Ovary (tissue), 7 donors: ENCODE measurements at regions not wholly inside any gene's neighbourhood (a gene's known extent, or its start where the extent isn't known, plus 50 kb on each side); places are given as distances from the start of the nearest gene placed in this dataset.
"Not testable (repeated sequence)": the region's sequence is repeated elsewhere in the genome, so short reads cannot be mapped to it uniquely, and the experiment has no call there.

Source experiments
- DNase-seq, 5 donors: peaks; one replicate each; pipeline ENCODE4 v3.0.0-alpha.2; 2019 to 2020
- H3K27ac ChIP-seq, 2 donors: fragments of 200-600 bp; one replicate each; pipeline versions ENCODE4 v1.5.1 to v1.8.0; 2019 to 2022
- H3K27me3 ChIP-seq: fragments of 200-600 bp; one replicate; pipeline ENCODE4 v1.8.0; 2022
- H3K36me3 ChIP-seq: fragments of 200-600 bp; sonication (generic); one replicate; pipeline ENCODE4 v1.5.1; 2019
- H3K4me1 ChIP-seq: one replicate; pipeline ENCODE4 v1.8.1; 2013; ENCODE audit warnings: mild to moderate bottlenecking, moderate library complexity; ENCODE audit not compliant: insufficient read depth
- H3K4me3 ChIP-seq: fragments of 200-600 bp; sonication (generic); one replicate; pipeline ENCODE4 v1.5.1; 2017
- H3K9me3 ChIP-seq, 2 donors: fragments of 200-600 bp in 1 of 2; sonication (generic) in 1 of 2; one replicate each; pipeline versions ENCODE4 v1.5.1 to v1.8.1; 2013 to 2019; ENCODE audit warnings: mild to moderate bottlenecking in 1 of 2, moderate library complexity in 1 of 2
- CTCF ChIP-seq, 3 donors: fragments of 450-650 bp in 2 of 3; fragments of 200-600 bp in 1 of 3; IDR thresholded peaks; one replicate each; pipeline versions ENCODE4 v1.5.1 to v1.8.0; 2016 to 2022; ENCODE audit warnings: antibody characterized with exemption in 3 of 3, mild to moderate bottlenecking in 1 of 3
- EP300 ChIP-seq: sonication (generic); formaldehyde crosslinking; IDR thresholded peaks from one replicate; pipeline ENCODE4 v1.6.1; 2017; ENCODE audit warnings: antibody characterized with exemption
- POLR2A ChIP-seq: fragments of 450-650 bp; IDR thresholded peaks from one replicate; pipeline ENCODE4 v1.6.1; 2017; ENCODE audit warnings: antibody characterized with exemption, mild to moderate bottlenecking, moderate library complexity
- WGBS, 3 donors: extraction: QIAGEN DNeasy Blood & Tissue Kit in 1 of 3; methylation state at CpG; one replicate each; pipeline versions ENCODE4 v1.1.5 to v1.1.7; 2013 to 2017; 5-methylcytosine and 5-hydroxymethylcytosine counted together
- intact Hi-C, 4 donors: fragments of 100-400 bp; cut with DNase I; formaldehyde crosslinking; loops; one replicate each; pipeline versions ENCODE4 v1.11.0 to v1.15.1; 2022 to 2023
- donor health status: DM: no; HTN: no; CAD: no; lungs with moderate emphysema.
- donor health status: DM: no; HTN: no; CAD: no.
- donor health status: Bipolar disorder and iron deficiency.
- donor health status: DM: no; HTN: no; CAD: no.
- donor health status: DM: yes; HTN: yes; CAD: no.

DNA sequence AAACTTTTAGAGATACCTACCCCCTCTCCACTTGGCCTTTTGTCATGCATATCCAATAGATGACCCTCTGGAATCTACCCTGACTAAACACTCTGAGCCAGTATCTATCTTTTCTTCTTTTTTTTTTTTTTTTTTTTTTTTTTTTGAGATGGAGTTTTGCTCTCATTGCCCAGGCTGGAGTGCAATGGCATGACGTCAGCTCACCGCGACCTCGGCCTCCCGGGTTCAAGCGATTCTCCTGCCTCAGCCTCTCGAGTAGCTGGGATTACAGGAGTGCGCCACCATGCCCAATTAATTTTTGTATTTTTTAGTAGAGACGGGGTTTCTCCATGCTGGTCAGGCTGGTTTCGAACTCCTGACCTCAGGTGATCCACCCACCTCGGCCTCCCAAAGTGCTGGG, 50.8 kb upstream of the GRIN2B start:
- intact Hi-C loops, H3K27ac ChIP-seq, DNase-seq, H3K4me1 ChIP-seq, H3K27me3 ChIP-seq, H3K4me3 ChIP-seq, H3K9me3 ChIP-seq, H3K36me3 ChIP-seq: not testable (repeated sequence)
- WGBS, 3 donors, result 81 to 86% (median 83%) methylated on average over 11 of the region's 11 CpGs

DNA sequence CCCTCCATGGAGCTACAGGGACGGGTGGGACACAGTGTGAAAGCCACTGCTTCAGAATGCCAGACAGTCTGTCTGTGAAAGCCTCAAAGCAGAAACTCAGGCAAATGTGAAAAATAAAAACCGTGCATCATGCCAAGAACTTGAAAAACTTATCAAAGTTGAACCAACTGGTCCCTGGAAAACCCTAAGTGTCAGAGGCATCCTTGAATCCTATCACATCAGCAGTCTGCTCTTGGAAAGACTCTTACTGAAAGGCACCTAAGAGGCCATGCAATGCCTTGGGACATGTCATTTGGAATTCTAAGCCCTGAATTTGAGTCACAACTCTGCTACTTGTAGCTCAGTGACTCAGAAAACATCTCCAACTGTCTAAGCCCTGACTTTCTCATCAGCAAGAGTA, 62.4 kb upstream of the GRIN2B start:
- no peaks in the 10 kb centered on the region for H3K36me3 ChIP-seq
- H3K27ac ChIP-seq, result no peak overlapping the region
- DNase-seq, result no peak
- 26 to 44% (median 31%) methylated on average over 2 of the region's 2 CpGs for WGBS, 3 donors
- TF ChIP-seq CTCF (IDR thresholded peaks at IDR 0.05) (no peak), POLR2A (no peak), EP300 (no peak)
- no peaks in the 10 kb centered on the region for H3K9me3 ChIP-seq
- no peak overlapping the region for H3K4me3 ChIP-seq
- H3K27me3 ChIP-seq, result no peaks in the 10 kb centered on the region
- no peaks in the 10 kb centered on the region for H3K4me1 ChIP-seq
- intact Hi-C loops, result no loop called here

- 83 to 87% (median 86%) methylated on average over 4 of the region's 4 CpGs for WGBS, 3 donors
- H3K27me3 ChIP-seq, result no peaks in the 10 kb centered on the region
- H3K9me3 ChIP-seq, result no peaks in the 10 kb centered on the region
- no peak overlapping the region for H3K27ac ChIP-seq
- H3K36me3 ChIP-seq, result no peaks in the 10 kb centered on the region
- DNase-seq, result no peak
- H3K4me3 ChIP-seq, result no peak overlapping the region
- no peaks in the 10 kb centered on the region for H3K4me1 ChIP-seq
- intact Hi-C loops, result no loop called here
- no peak for TF ChIP-seq CTCF (IDR thresholded peaks at IDR 0.05)
- no peak for TF ChIP-seq EP300
- TF ChIP-seq POLR2A, result no peak
Measured at GRCh38 chr12:14048941-14049545, 67.6 kb upstream of the GRIN2B start.

- no peaks in the 10 kb centered on the region for H3K4me1 ChIP-seq
- H3K36me3 ChIP-seq, result no peaks in the 10 kb centered on the region
- WGBS, 3 donors, result 36 to 48% (median 44%) methylated on average over 7 of the region's 7 CpGs
- H3K27me3 ChIP-seq, result no peaks in the 10 kb centered on the region
- TF ChIP-seq EP300 (no peak), CTCF (IDR thresholded peaks at IDR 0.05) (no peak), POLR2A (no peak)
- DNase-seq, result no peak
- H3K27ac ChIP-seq, result no peak overlapping the region
- no peak overlapping the region for H3K4me3 ChIP-seq
- H3K9me3 ChIP-seq, result no peaks in the 10 kb centered on the region
- intact Hi-C loops, result no loop called here
Measured at GRCh38 chr12:14057895-14058294, 76.5 kb upstream of the GRIN2B start.

- TF ChIP-seq POLR2A (no peak), CTCF (IDR thresholded peaks at IDR 0.05) (no peak), EP300 (no peak)
- no peak overlapping the region for H3K27ac ChIP-seq
- no peaks in the 10 kb centered on the region for H3K36me3 ChIP-seq
- no peaks in the 10 kb centered on the region for H3K4me1 ChIP-seq
- no peaks in the 10 kb centered on the region for H3K27me3 ChIP-seq
- H3K4me3 ChIP-seq, result no peak overlapping the region
- intact Hi-C loops, result no loop called here
- no peak for DNase-seq
- WGBS, 3 donors, result 29 to 32% (median 30%) methylated on average over 1 of the region's 1 CpG
- no peaks in the 10 kb centered on the region for H3K9me3 ChIP-seq
Measured at GRCh38 chr12:14058717-14059116, 77.3 kb upstream of the GRIN2B start.
